Fibroblast of skin of left quadriceps (primary cell): ENCODE measurements at regions not wholly inside any gene's neighbourhood (a gene's known extent, or its start where the extent isn't known, plus 50 kb on each side); places are given as distances from the start of the nearest gene placed in this dataset.

Experiments
- DNase-seq, 2 experiments: peaks; one replicate each; pipeline ENCODE4 v3.0.0-alpha.2; 2013; ENCODE audit warnings: low read depth in 2 of 2

DNA sequence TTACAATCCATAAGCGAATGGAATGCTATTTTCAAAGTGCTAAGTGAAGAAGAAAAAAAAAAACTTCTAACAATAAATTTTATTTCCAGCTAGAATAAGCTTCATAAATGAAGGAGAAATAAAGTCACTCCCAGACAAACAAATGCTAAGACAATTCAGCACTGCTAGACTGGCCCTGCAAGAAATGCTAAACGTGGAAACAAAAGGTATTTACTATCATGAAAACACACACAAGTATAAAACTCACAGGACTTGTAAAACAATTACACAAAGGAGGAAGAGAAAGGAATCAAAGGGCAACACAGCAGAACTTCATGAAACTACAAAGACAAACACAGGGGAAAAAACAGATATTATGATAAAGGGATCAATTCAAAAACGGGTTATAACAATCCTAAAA is 85.8 kb upstream of the NELL2 start:
- no peak for DNase-seq

DNA sequence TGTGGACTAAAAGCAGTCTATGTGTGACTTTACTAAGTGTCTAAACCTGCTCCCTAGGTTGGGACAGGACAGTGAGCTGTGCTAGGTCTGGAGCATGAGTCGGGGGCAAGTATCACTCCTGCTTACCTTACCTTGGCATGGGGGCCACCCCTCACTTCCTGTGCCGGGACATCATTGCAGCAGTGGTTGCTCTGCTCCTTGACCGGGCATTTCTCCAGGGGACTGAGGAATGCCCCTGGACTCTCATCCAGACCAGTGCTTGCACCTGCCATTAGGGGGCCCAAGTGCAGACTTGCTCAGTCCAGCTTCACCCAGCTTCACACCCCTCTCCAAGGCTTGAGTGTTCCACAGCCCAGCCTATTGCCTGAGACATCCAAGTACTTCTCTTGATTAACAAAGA is 84.7 kb upstream of the NELL2 start:
- no peak for DNase-seq

DNA sequence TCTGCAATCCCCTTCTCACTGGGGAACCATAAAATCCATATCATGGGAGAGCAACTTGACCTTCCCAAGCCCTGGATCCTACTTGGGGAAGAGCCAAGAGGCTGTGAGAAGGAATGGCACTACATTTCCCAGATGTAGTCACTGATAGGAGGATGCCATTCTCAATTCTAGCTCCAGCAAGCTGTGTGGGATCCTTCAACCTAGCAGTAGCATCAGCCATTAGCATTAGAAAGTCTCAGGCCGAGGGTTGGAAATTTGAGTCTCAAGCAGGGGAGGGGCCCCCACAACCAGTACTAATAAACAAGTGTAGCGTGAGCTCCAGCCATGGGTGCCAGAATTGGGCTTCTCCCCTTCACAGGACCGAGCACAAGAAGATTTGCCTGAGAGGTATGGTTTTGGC is 84.3 kb upstream of the NELL2 start:
- no peak for DNase-seq

DNA sequence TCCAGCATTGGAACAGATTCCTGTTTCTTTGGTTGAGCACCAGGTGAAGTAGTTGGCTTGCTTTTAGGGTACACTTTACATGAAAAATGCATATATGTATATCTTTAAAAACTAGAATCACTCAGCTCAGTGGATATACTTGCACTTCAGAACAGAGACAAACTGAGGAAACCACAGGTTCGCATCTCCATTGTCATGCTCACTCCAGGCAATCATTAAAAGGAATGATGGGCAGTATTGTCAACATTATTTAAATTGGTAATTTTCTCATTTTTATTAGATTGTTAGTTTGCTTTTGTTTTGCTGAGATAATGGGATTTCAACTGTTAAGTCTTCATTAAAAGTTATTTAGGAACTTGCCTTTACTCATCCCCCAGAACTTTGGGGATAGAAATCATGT is 71.0 kb upstream of the NELL2 start:
- DNase-seq = no peak

DNA sequence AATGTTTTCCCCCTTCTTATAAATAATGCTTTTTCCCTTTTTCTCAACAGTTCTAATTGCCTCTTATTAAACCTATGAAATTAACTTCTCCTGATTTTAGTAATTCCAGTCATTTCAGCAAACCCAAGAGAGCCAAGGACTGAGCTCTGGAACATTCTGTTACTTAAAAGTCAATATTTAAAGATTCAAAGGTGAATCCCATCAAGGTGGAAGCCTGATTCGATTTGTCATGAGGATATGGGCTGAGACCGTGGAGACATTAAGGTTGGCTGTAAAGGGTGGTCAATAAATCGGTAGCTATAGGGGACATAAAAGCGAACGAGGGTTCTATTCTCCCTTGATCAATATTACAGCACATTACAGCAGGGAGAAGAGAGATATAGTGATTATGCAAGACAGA is 66.6 kb upstream of the NELL2 start:
- no peak for DNase-seq

DNA sequence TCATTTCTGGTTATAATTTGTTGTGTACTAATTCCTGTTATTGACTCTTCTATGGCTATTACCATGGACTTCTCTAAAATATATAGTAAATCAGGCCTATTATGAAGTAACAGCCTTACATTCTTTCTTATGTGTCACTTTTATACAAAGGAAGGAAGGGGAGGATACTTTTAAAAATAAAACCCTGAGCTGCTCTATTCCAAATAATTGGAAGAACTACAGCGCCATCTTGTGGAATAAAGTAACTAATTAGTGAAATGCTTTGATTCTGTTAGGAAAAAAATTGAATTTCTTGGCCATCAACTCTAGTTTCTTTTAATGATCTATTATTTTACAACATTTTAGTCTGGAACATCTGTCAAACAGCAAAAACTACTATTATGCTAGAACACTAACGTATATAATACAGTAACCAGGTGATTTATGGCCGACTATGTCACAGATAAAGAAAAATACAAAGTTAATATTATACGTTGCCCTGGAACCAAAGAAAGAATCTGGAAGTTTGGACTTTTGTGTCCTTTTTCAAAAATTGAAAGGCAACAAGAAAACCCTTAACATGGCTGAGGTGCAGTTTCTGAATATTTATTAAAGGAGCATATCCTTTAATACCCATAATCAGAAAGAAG is 55.0 kb upstream of the NELL2 start:
- peak; percentile 35 to 42 for DNase-seq

DNA sequence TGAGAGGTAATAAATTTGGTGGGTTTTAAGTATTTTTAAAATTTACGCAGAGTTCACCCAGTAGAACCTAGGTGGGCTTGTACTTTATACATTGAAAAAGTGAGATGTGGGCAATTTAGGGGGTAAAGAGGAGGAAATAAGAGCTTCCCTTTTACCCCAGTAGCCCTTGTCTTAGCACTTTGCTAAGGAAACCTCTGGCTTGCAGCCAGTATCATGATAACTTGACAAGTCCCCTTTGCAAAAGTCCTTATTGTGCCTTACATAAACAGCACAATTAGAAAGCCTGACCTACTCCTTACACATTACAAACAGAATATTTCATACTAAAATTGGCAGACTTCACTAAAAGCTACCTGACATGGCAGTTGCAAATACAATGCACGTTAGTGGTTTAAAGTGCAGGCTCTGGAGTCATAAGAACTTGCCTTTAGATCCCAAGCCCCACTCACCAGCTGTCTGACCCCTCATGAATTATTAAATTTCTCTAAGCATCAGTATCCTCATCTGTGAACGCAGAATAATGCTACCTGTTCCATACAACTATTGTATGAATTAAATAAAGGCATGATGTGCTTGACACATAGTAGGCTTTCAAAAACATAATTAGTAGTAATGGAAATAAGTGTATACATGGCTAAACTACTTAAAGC is 53.2 kb upstream of the NELL2 start:
- DNase-seq = no peak
